ENCODE measurements at regions not wholly inside any gene's neighbourhood (a gene's known extent, or its start where the extent isn't known, plus 50 kb on each side); places are given as distances from the start of the nearest gene placed in this dataset.
"Not testable (repeated sequence)": the region's sequence is repeated elsewhere in the genome, so short reads cannot be mapped to it uniquely, and the experiment has no call there.

DNA sequence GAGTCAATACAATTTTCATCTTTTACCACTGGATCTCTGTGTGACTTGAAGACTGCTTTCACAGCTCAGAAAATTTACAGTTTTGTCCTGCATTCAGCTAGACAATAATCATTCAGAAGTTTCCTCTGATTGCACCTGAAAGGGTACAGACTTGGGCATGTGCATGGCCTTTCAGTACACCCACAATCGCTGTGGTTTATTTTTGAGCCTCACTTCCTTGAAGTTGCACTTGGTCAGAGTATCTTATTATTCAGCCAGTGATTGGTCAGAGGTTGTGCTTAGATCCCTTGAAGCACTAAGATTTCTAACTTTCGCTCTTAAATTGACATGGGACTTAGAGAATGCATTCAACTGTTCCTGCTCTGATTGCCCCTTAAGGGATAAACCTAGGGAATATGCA, 508.2 kb downstream of the FAM181B start:
- intact Hi-C loops (cut with micrococcal nuclease) = no loop called here

DNA sequence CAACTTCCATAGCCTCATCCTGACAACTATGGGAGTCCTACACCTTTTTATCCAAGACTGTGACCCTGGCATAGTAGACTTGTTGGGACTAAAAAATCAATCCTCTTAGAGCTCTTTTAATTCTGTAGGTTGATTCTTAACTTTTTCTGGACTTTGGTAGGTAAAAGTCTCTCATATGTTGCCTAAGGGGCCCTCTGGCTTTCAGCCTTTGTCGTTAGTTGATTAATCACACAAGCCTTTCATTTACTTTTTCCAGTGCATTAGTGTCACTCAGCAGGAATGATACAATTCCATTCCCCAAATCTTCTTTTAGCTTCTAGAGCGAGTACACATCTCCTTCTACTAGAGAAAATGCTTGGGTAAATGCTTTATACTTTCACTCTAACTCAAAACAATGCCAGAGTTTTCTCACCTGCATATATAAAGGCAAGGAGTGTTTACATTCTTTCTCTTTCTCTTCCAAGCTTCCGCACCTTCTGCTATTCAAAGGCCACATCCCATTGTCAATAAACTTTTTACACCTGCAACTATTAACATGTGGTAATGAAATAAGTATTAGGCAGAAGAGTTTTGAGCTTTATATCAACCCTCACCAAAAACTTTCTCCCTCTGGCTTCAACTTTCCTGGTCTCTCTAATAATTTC, 516.6 kb downstream of the FAM181B start:
- intact Hi-C loops (cut with micrococcal nuclease) = no loop called here

DNA sequence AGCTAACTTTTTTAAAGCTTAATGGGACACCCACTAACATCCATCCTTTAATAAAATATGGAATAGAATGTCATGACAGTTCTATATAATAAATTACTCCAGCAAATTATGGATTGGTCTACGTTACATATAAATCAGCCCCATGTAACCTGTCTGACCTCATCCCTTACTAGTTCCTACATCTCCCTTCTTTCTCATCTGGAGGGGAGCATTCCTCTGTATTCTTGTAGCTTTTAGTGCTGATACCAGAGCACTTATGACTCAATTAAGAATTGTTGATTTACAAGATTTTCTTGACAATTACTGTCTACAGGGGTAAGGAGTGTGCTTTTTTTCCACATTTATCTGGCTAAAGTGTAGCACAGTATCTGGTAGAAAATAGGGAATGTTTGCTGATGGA, 523.7 kb downstream of the FAM181B start:
- intact Hi-C loops (cut with micrococcal nuclease) = no loop called here

DNA sequence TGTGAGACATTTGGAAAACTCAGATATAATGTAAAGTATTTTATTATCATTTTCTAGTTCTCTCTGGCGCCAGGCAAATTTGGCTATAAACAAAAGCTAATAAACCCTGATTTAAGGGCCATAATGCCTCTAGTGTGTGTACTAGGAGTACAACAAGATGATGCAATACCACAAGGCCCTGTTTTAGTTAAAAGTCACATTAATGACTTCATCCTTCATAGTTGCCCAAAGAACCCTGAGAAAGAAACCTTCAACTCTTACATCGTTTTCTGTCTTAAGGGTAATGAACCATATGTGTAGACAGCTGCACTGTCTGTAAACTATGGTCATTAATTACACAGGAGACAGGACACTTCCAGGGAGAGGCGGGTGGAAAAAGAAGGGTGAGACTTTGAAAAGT, 538.4 kb downstream of the FAM181B start:
- intact Hi-C loops (cut with micrococcal nuclease) = no loop called here

DNA sequence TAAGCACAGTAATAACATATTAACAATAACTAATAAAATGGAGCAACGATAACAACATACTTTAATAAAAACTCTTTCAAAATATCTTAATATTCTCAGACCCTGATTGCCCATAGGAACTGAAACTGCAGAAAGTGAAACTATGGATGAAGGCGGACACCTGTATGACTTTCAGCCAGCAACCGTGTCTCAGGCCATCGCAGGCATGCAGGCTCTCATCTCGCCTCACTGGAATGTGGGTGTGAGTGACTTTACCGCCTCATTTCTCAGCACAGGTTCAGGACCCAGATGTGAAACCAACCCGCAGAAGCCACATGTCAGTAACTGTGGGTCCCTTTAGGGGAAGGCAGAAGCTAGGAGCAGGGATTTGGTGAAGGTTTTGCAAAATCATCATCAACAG, 539.1 kb downstream of the FAM181B start:
- intact Hi-C loops (cut with micrococcal nuclease) = no loop called here

DNA sequence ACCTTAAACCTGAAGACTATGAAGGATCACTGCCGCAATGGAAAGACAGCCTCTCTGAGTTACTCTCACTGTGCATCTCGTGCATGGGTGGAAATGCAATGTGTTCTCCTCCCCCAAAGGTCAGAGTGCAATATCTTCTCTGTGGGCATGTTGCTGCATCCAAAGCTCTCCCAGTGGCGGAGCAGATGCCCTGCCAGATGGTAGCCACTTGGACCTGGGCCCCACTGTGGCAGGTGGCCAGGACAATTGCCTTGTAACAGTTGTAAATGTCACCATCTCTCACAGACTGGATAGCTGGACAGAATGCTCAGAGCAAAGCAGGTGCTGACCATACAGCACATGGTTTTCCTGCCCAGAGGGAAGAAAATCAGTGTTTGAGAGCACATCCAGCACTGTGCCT, 542.0 kb downstream of the FAM181B start:
- intact Hi-C loops (cut with micrococcal nuclease) = no loop called here

DNA sequence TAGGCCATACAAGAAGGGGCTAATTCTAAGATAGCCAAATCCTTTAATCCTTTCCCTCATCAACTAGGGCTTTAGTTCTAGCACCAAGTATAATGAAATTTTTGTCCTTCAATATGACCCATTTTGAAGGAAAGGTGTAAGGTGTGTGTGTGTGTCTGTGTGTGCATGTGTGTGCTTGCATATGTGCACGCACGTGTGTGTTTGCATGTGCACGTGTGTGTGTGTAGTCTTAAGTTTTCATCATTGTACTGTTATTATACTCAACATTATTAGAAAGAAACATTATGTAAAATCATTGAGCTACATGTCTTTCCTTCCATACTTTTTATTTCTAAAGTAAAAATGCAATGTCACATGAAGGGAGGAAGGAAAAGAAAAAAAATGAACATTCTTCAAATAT, 547.7 kb downstream of the FAM181B start:
- intact Hi-C loops (cut with micrococcal nuclease) = no loop called here

DNA sequence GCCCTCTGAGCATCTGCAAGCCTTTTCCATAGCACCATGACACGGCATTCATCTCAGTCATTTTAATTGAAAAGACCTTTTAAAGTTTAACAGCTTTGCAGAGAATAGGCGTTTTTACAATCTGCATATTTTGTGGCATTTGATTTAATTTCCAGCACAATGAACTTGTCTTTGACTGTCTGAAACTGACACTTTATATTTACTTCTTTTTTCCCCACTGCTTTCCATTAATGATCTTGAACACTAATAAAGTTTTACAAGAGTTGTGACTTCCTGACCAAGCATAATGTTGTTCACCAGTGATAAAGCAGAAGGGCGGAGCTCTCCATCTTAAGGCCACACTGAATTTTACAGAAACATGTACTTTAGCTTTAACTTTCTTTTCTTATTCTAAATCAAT, 548.7 kb downstream of the FAM181B start:
- intact Hi-C loops (cut with micrococcal nuclease) = no loop called here

DNA sequence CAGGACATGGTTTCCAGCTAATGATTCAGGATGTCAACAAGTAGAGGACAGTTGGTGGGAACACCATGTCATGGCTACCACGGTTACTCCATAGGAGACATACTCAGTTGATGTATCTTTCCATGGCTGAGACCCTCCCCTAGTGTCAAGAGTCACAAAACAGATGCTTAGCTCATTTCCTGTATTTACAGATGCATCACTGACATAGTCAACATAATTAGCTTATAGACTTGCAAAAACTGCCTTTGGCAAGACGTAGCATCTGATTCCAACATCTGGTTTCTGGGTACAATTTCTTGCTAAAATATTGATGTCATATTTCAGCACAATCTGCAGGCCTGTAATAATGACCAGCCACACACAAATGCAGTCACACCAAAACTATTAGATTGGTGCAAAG, 550.3 kb downstream of the FAM181B start:
- intact Hi-C loops (cut with micrococcal nuclease) = no loop called here

DNA sequence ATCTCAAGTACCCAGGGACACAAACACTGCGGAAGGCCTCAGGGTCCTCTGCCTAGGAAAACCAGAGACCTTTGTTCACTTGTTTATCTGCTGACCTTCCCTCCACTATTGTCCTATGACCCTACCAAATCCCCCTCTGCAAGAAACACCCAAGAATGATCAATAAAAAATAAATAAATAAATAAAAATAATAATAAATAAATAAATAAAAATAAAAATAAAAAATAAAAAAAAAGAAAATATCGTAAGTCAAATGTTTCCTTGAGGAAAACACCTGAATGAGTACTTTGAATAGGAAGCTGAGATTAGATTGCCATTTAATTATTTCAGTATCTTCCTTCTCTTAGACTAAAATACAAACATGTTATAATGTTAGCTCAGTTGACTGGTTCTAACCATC, 551.0 kb downstream of the FAM181B start:
- intact Hi-C loops (cut with micrococcal nuclease) = not testable (repeated sequence)

DNA sequence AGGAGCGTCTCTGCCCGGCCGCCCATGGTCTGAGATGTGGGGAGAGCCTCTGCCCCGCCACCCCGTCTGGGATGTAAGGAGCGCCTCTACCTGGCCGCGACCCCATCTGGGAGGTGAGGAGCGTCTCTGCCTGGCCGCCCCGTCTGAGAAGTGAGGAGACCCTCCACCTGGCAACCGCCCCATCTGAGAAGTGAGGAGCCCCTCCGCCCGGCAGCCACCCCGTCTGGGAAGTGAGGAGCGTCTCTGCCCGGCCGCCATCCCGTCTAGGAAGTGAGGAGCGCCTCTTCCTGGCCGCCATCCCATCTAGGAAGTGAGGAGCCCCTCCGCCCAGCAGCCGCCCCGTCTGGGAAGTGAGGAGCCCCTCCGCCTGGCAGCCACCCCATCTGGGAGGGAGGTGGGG, 551.9 kb downstream of the FAM181B start:
- intact Hi-C loops (cut with micrococcal nuclease) = not testable (repeated sequence)

DNA sequence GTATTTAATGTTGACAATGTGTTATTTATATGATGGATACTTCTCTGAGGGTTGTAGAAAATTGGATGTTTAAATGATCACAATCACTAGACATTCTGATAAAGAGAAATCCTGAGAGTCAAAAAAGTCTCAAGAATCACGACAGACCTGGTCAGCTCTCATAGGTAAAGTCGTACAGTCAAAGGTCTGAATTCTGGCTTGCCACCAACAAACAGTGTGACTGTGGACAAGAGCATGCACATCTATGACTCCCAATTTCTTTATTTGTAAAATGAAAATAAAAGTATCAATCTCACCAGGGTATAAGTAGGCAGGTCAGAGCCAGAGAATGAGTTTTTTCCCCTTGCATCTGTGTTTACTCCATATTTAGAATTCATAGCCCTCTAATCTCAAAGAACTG, 556.7 kb downstream of the FAM181B start:
- intact Hi-C loops (cut with micrococcal nuclease) = no loop called here

DNA sequence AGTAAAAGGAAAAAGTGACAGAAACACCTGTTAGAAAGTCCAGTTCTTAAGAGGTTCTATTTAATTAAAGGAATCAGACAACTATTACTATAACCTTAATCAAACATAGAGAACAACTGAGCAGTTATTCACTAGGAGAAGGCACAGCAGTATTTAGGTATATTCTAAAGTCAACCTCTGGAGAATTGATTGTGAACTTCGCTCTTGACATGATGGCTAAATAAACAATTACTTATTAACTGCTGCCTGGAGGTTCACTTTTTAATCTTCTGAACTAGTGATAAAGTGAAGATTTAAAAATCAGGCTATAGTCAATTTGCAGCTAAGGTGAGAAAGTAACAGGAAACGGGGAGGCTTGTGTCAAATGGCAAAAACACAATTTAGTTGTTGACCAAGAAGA, 557.3 kb downstream of the FAM181B start:
- intact Hi-C loops (cut with micrococcal nuclease) = no loop called here

DNA sequence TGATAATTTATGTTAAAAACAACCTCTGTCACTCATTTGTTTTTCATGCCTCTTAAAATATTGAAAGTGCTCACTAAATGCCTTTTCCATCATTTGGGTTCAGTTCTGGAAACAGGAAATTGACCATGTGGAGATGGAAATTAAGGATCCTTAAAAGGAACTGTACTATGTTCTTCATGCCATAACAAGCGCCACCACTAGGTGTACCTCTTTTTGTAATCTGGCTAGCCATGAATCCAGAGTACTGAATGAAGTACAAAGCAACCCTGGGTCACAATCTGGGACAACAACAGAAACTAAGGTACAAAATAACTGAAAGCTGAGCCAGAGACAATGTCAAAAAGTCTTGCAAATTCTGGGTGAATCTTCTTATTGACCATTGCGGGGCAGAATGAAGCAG, 559.1 kb downstream of the FAM181B start:
- intact Hi-C loops (cut with micrococcal nuclease) = no loop called here

DNA sequence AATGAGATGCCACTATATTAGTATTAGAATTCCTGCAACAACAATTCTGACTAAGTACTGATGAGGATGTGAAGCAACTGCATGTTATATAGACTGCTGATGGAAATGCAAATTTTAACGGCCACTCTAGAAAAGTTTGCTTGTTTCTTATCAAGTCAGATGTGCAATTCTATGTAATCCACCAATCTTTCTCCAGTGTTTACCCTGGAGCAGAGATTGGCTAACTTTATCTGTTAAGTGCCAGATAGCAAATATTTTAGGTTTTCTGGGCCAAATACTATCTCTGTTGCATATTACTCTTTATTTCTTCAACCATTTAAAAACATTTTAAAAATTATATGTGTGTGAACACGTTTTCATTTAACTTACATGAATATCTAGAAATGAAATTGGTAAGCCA, 586.9 kb downstream of the FAM181B start:
- intact Hi-C loops (cut with micrococcal nuclease) = no loop called here

DNA sequence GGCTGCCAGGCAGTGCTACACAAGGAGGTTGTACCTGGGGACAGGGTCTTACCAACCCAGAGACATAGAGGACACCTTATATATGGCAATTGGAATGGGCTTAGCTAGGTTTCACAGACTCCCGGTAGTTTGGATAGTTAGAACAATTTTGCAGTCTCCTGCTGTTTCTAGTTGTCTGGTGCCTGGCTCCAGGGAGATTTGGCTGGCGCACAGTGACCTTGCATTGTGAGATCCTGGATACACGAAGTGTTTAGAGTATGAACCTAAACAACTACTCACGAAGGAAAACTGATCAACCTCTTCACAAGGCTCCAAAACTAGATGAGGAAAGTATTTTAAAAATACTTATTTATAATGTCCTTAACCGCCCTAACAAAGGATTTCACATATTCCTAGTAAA, 614.7 kb downstream of the FAM181B start:
- intact Hi-C loops (cut with micrococcal nuclease) = no loop called here

DNA sequence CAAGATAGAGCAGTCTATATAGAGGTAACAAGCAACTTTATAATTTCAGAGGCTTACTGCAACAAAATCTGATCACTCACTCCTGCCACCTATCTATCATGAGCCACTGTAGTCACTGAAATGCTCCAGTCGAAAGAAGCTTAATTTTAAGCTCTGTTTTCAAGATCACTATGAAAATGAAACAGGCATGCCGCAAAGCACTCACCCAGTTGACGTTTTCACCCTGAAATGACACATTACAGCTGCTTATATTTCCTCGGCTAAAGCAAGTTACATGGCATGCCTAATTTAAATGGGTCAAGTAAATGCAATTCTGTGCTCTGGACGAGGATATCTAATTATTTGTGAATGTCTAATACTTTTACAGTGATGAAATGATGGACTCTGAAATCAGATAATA, 616.3 kb downstream of the FAM181B start:
- intact Hi-C loops (cut with micrococcal nuclease) = no loop called here

DNA sequence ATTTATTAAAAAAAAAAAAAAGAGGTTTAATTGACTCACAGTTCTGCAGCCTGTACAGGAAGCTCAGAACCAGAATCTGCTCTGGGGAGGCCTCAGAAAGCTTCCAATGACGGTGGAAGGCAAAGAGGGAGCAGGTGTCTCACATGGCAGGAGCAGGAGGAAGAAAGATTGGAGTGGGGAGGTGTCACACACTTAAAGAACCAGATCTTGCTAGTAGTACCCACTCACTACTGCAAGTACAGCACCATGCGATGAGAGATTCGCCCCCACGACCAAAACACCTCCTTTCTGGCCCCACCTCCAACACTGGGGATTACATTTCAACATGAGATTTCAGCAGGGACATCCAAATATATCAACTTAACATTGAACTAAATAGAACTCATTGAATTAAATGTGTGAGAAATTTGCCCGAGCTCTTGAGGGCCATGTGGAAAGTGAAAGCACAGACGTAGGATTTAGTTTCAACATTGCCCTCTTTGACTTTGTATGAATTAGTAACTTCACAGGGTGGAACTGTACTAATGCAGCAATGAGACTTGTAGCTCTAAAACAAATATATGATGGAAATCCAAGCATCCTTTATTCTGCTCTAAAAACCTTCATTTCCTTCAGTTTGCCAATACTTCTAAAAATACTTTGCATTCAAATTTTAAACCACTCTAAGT, 628.2 kb downstream of the FAM181B start:
- intact Hi-C loops (cut with micrococcal nuclease) = no loop called here

DNA sequence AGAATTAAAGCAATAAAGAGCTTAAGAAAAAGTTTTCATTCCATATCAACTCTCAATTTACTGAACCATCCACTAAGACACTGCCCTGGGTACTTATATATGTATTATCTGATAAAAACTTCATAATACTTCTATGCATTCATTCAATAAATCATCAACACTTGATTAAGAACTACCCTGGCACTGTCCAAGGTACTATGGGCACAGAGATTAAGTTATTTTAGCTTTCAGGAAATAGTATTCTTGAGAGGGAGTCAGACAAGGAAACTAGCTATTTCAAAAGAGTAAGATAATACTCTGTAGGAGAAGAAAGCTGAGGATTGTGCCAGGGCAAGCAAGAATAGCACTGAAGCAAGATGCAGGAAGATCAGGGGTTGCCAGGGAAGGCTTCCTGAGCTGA, 640.8 kb downstream of the FAM181B start:
- intact Hi-C loops (cut with micrococcal nuclease) = no loop called here

DNA sequence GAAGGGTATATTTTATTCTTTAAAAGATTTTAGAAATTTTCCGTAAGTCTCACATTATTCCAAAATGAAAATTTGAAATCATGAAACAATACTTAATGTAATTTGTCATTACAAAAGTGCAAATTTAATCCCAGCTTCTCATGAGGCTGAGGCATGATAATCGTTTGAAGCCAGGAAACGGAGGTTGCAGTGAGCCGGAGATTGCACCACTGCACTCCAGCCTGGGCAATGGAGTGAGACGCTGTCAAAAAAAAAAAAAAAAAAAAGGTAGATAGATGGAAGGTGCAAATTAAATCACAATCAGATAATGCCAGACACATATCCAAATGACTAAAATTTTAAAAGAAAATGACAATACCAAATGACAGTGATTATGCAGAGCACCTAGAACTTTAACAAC, 644.2 kb downstream of the FAM181B start:
- intact Hi-C loops (cut with micrococcal nuclease) = no loop called here

DNA sequence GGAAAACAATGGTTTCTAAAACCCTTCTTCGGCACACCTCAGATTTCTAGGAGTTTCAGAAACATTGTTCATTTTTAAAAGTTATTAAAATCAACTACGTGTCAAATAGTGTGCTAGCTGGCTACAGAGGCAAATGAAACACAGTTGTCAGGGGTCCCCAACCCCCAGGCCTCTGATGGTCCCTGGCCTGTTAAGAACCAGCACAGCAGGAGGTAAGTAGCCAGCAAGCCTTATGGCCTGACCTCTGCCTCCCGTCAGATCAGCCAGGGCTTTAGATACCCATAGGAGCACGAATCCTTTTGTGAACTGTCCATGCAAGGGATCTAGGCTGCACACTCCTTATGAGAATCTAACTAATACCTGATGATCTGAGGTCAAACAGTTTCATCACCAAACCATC, 648.2 kb downstream of the FAM181B start:
- intact Hi-C loops (cut with micrococcal nuclease) = no loop called here

DNA sequence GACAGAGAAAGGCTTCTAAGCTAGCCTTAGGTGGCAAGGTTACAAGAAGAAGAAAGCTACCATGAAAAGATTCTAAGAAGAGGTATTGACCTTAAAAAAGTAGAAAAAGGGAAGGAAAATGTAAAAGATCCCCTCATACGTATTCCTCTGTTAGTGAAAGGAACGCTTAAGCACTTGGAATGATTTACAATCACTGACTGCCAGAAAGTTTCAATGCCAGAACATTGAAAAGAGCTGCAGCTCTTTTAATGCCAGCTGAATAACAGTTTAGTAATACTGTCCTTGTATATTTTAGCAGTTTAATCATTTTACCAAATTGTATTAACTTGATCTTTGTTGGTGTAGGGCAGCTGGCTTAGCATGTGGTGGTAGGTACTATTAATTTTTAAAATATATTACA, 650.7 kb downstream of the FAM181B start:
- intact Hi-C loops (cut with micrococcal nuclease) = no loop called here

DNA sequence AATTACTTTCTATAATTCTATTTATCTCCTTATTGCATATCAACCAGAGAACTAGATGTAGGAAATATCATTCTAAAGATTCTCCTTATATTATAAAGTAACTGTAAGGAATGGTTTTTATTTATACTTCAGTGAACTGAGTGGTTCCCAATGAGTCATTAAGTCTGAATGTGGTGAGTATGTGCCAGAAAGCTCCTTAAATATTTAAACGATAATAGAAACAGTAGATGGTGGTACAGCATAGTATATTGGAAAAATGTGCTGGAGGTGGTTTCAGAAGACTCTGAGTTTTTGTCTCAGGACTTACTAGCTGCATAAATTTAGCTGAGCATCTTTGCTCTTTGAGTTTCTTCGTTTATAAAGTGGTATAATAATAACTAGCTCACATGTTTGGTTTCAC, 653.5 kb downstream of the FAM181B start:
- intact Hi-C loops (cut with micrococcal nuclease) = no loop called here

DNA sequence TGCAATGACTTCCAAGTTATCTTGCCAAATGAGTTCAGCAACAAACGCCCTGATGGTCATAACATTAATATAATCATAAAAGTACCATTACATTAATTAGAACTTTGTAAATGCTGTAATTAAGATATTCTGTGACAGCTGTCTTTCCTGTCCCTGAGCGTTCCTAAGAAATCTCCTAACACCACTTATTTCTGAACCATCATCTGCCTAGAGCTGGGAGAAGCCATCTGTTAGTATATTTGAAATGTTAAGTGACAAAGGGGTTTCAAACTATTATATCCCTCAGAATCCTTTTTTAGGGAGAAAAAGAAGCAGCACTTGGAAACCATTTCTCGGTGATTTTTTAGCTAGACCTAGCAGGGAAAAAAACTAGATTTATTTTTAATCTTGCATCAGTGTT, 657.5 kb downstream of the FAM181B start:
- intact Hi-C loops (cut with micrococcal nuclease) = no loop called here
